CD4-positive, alpha-beta T cell (primary cell): ENCODE measurements at regions not wholly inside any gene's neighbourhood (a gene's known extent, or its start where the extent isn't known, plus 50 kb on each side); places are given as distances from the start of the nearest gene placed in this dataset.

Experiments used
- ATAC-seq: fragments of 200-7000 bp; cut with Tn5 transposase; one replicate; pipeline ENCODE4 v1.10.0; 2022; ENCODE audit warnings: mild to moderate bottlenecking; ENCODE audit not compliant: poor library complexity
- CTCF ChIA-PET: fragments of 350-600 bp; sonication (Branson Sonifier 250); formaldehyde crosslinking; loops from one replicate; lab custom pipeline; 2021; ENCODE audit warnings: antibody characterized with exemption, inconsistent platforms; lab: Charles Lee
- POLR2A ChIA-PET: fragments of 350-600 bp; sonication (Branson Sonifier 250); formaldehyde crosslinking; loops from one replicate; lab custom pipeline; 2021; ENCODE audit warnings: antibody characterized with exemption, inconsistent platforms; lab: Charles Lee
- DNase-seq, 14 experiments: peaks; one replicate each; pipeline ENCODE4 v3.0.0-alpha.2; 2013 to 2020; ENCODE audit warnings: mixed read lengths in 2 of 14
- H3K27ac ChIP-seq, 2 donors: one replicate each; pipeline versions ENCODE4 v1.5.1 to v1.7.0; 2013; ENCODE audit warnings: low read length in 2 of 2, low read depth in 1 of 2, mild to moderate bottlenecking in 1 of 2
- H3K27me3 ChIP-seq, 2 experiments: 1 replicate in 1 of 2; 2 replicates in 1 of 2; pipeline versions ENCODE4 v1.6.1 to v1.7.0; 2013; ENCODE audit warnings: low read length in 2 of 2, control low read depth in 1 of 2, mild to moderate bottlenecking in 1 of 2, moderate library complexity in 1 of 2; ENCODE audit not compliant: insufficient read depth in 2 of 2, control insufficient read depth in 1 of 2
- H3K36me3 ChIP-seq: one replicate; pipeline ENCODE4 v1.6.1; 2013; ENCODE audit warnings: low read length, control low read depth; ENCODE audit not compliant: insufficient read depth
- H3K4me1 ChIP-seq: one replicate; pipeline ENCODE4 v1.6.1; 2013; ENCODE audit warnings: low read length, control low read depth; ENCODE audit not compliant: insufficient read depth
- H3K4me3 ChIP-seq: one replicate; pipeline ENCODE4 v1.5.1; 2013; ENCODE audit warnings: mild to moderate bottlenecking, low read length, moderate library complexity
- H3K9me3 ChIP-seq, 2 experiments: 1 replicate in 1 of 2; 2 replicates in 1 of 2; pipeline versions ENCODE4 v1.6.1 to v1.7.0; 2013; ENCODE audit warnings: low read length in 2 of 2, mild to moderate bottlenecking in 2 of 2, control low read depth in 1 of 2, moderate library complexity in 1 of 2; ENCODE audit not compliant: control insufficient read depth in 1 of 2, insufficient read depth in 1 of 2
- H3K27ac Mint-ChIP-seq: one replicate; pipeline ENCODE4 v1.8.0; 2020; ENCODE audit warnings: mixed read lengths
- H3K27me3 Mint-ChIP-seq: one replicate; pipeline ENCODE4 v1.8.0; 2021; ENCODE audit warnings: mixed read lengths
- H3K36me3 Mint-ChIP-seq: one replicate; pipeline ENCODE4 v1.8.0; 2021; ENCODE audit warnings: low read depth, mixed read lengths
- H3K4me1 Mint-ChIP-seq: one replicate; pipeline ENCODE4 v1.8.0; 2021; ENCODE audit warnings: low read depth, mixed read lengths
- H3K4me3 Mint-ChIP-seq: one replicate; pipeline ENCODE4 v1.8.0; 2020; ENCODE audit warnings: mild to moderate bottlenecking, mixed read lengths
- H3K9me3 Mint-ChIP-seq: one replicate; pipeline ENCODE4 v1.8.0; 2020; ENCODE audit warnings: mixed read lengths
- intact Hi-C, 2 experiments: fragments of 100-400 bp; cut with DNase I in 1 of 2; cut with micrococcal nuclease in 1 of 2; formaldehyde crosslinking; loops; one replicate each; pipeline versions ENCODE4 v1.15.1 to v1.9.0; 2023 to 2025; cut with DNase I, micrococcal nuclease
- TF ChIP-seq, protein P1 (sequence below): fragments of 200-600 bp; IDR thresholded peaks from one replicate; pipeline ENCODE4 v1.8.0; 2022; ENCODE audit warnings: antibody characterized with exemption, mild to moderate bottlenecking

GRCh38 chr18:39223283-39223682 is 1657.7 kb upstream of the CELF4 start:
- no peak overlapping the region for H3K27ac ChIP-seq
- H3K4me3 ChIP-seq: no peak overlapping the region
- no peak overlapping the region for H3K4me3 Mint-ChIP-seq
- H3K4me1 ChIP-seq: no peaks in the 10 kb centered on the region
- H3K27ac Mint-ChIP-seq: no peak overlapping the region
- TF ChIP-seq, protein P1, sequence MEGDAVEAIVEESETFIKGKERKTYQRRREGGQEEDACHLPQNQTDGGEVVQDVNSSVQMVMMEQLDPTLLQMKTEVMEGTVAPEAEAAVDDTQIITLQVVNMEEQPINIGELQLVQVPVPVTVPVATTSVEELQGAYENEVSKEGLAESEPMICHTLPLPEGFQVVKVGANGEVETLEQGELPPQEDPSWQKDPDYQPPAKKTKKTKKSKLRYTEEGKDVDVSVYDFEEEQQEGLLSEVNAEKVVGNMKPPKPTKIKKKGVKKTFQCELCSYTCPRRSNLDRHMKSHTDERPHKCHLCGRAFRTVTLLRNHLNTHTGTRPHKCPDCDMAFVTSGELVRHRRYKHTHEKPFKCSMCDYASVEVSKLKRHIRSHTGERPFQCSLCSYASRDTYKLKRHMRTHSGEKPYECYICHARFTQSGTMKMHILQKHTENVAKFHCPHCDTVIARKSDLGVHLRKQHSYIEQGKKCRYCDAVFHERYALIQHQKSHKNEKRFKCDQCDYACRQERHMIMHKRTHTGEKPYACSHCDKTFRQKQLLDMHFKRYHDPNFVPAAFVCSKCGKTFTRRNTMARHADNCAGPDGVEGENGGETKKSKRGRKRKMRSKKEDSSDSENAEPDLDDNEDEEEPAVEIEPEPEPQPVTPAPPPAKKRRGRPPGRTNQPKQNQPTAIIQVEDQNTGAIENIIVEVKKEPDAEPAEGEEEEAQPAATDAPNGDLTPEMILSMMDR: no peak
- H3K36me3 ChIP-seq: no peaks in the 10 kb centered on the region
- no peaks in the 10 kb centered on the region for H3K27me3 ChIP-seq
- no peaks in the 10 kb centered on the region for H3K4me1 Mint-ChIP-seq
- H3K9me3 ChIP-seq: peaks cover 0 to 4% of the 10 kb centered on the region in 2 experiments
- H3K36me3 Mint-ChIP-seq: no peaks in the 10 kb centered on the region
- POLR2A ChIA-PET: no interaction called here
- DNase-seq (no peak), ATAC-seq (no peak)
- intact Hi-C loops: no loop called here
- H3K9me3 Mint-ChIP-seq: no peaks in the 10 kb centered on the region
- CTCF ChIA-PET: no interaction called here
- H3K27me3 Mint-ChIP-seq: no peaks in the 10 kb centered on the region

GRCh38 chr18:39215920-39216319 is 1650.3 kb upstream of the CELF4 start:
- POLR2A ChIA-PET: no interaction called here
- Mint-ChIP-seq H3K4me1 (no peaks in the 10 kb centered on the region), H3K9me3 (peaks cover 4% of the 10 kb centered on the region), H3K36me3 (no peaks in the 10 kb centered on the region), H3K27me3 (no peaks in the 10 kb centered on the region), H3K27ac (no peak overlapping the region), H3K4me3 (no peak overlapping the region)
- TF ChIP-seq, protein P1: no peak
- CTCF ChIA-PET: no interaction called here
- ATAC-seq: no peak
- no peak overlapping the region for H3K4me3 ChIP-seq
- no peak overlapping the region for H3K27ac ChIP-seq
- H3K36me3 ChIP-seq: no peaks in the 10 kb centered on the region
- intact Hi-C loops: no loop called here
- DNase-seq: no peak
- no peaks in the 10 kb centered on the region for H3K4me1 ChIP-seq
- no peaks in the 10 kb centered on the region for H3K27me3 ChIP-seq
- no peaks in the 10 kb centered on the region for H3K9me3 ChIP-seq

DNA sequence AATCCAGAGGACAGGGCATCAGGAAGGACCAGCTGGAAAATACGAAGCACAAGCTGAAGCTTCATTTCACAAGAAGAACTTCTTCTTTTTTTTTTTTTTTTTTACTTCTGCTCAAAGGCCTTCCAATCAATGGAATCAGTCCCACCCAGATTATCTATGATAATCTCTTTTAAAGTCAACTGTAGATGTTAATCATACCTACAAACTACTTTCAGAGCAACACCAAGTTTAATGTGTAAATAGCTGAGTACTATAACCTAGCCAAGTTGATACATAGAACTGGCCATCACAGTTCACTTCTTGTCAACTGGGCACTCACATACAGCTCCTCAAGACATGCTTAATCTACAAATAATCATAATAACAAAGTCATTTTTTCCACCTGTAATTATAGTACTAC is 1645.9 kb upstream of the CELF4 start:
- POLR2A ChIA-PET: no interaction called here
- Histone ChIP-seq H3K4me3 (no peak overlapping the region), H3K27me3 (no peaks in the 10 kb centered on the region), H3K9me3 (no peaks in the 10 kb centered on the region), H3K36me3 (no peaks in the 10 kb centered on the region), H3K4me1 (no peaks in the 10 kb centered on the region), H3K27ac (no peak overlapping the region)
- Mint-ChIP-seq H3K9me3 (peaks cover 7% of the 10 kb centered on the region), H3K4me1 (no peaks in the 10 kb centered on the region), H3K27me3 (no peaks in the 10 kb centered on the region), H3K27ac (no peak overlapping the region), H3K4me3 (no peak overlapping the region), H3K36me3 (no peaks in the 10 kb centered on the region)
- TF ChIP-seq, protein P1: no peak
- intact Hi-C loops: no loop called here
- no peak for DNase-seq
- ATAC-seq: no peak
- CTCF ChIA-PET: no interaction called here
